ENCODE measurements at regions not wholly inside any gene's neighbourhood (a gene's known extent, or its start where the extent isn't known, plus 50 kb on each side); places are given as distances from the start of the nearest gene placed in this dataset.

DNA sequence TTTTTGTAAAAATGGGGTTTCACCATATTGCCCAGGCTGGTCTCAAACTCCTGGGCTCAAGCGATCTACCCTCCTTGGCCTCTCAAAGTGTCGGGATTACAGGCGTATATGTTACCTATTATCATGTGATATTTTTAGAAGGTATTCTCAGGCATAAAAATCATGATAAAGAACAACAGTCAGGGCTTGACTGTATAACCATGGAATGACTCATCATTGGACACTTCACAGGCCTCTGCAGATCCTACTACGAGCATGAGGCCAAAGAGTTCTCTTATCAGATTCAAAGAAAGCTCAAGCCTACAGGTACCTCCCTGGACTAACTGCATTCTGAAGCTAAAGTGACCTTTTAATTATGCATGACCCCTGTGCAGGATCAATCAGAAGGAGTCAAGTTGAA lies 91.7 kb upstream of the PRICKLE2 start:
- DNase-seq (no peak), ATAC-seq (ENCODE audit: insufficient read depth, low read depth) (no peak)
- no peak overlapping the region for H2AFZ ChIP-seq (ENCODE audit: low read depth, low read length)
- no peaks in the 10 kb centered on the region for H3K9me3 ChIP-seq (ENCODE audit: insufficient read depth, low read length, severe bottlenecking)
- no peaks in the 10 kb centered on the region for H3K4me1 ChIP-seq (ENCODE audit: insufficient read depth, low read length)
- H3K4me3 ChIP-seq (ENCODE audit: low read depth in 1 of 2, low read length in 2 of 2): no peak overlapping the region
- no peak overlapping the region for H3K4me2 ChIP-seq (ENCODE audit: insufficient read depth, low read length)
- H3K27me3 ChIP-seq (ENCODE audit: insufficient read depth, low read length, poor library complexity): no peaks in the 10 kb centered on the region
- H4K20me1 ChIP-seq (ENCODE audit: insufficient read depth, low read length): no peaks in the 10 kb centered on the region
- H3K79me2 ChIP-seq (ENCODE audit: insufficient read depth, low read length): no peaks in the 10 kb centered on the region
- no peak overlapping the region for H3K27ac ChIP-seq (ENCODE audit: low read length)
- TF ChIP-seq EZH2 (IDR thresholded peaks at IDR 0.05; ENCODE audit: borderline replicate concordance, low read depth, low read length, severe bottlenecking) (no peak), CTCF (IDR thresholded peaks at IDR 0.05; ENCODE audit: borderline replicate concordance, extremely low read depth, low read length, poor library complexity, severe bottlenecking) (no peak)
- H3K9ac ChIP-seq (ENCODE audit: low read depth, low read length): no peak overlapping the region
- no peaks in the 10 kb centered on the region for H3K36me3 ChIP-seq (ENCODE audit: insufficient read depth, low read length)

- H3K9me3 ChIP-seq (ENCODE audit: insufficient read depth, low read length, severe bottlenecking): no peaks in the 10 kb centered on the region
- no peak overlapping the region for H3K9ac ChIP-seq (ENCODE audit: low read depth, low read length)
- H4K20me1 ChIP-seq (ENCODE audit: insufficient read depth, low read length): no peaks in the 10 kb centered on the region
- no peak overlapping the region for H2AFZ ChIP-seq (ENCODE audit: low read depth, low read length)
- ATAC-seq (ENCODE audit: insufficient read depth, low read depth): no peak
- DNase-seq: no peak
- no peak overlapping the region for H3K27ac ChIP-seq (ENCODE audit: low read length)
- TF ChIP-seq CTCF (IDR thresholded peaks at IDR 0.05; ENCODE audit: borderline replicate concordance, extremely low read depth, low read length, poor library complexity, severe bottlenecking): no peak
- no peak for TF ChIP-seq EZH2 (IDR thresholded peaks at IDR 0.05; ENCODE audit: borderline replicate concordance, low read depth, low read length, severe bottlenecking)
- H3K79me2 ChIP-seq (ENCODE audit: insufficient read depth, low read length): no peaks in the 10 kb centered on the region
- H3K27me3 ChIP-seq (ENCODE audit: insufficient read depth, low read length, poor library complexity): no peaks in the 10 kb centered on the region
- no peak overlapping the region for H3K4me2 ChIP-seq (ENCODE audit: insufficient read depth, low read length)
- H3K4me1 ChIP-seq (ENCODE audit: insufficient read depth, low read length): no peaks in the 10 kb centered on the region
- H3K4me3 ChIP-seq (ENCODE audit: low read depth in 1 of 2, low read length in 2 of 2): no peak overlapping the region
- no peaks in the 10 kb centered on the region for H3K36me3 ChIP-seq (ENCODE audit: insufficient read depth, low read length)
Observed at GRCh38 chr3:64311424-64312061, 86.3 kb upstream of the PRICKLE2 start.

DNA sequence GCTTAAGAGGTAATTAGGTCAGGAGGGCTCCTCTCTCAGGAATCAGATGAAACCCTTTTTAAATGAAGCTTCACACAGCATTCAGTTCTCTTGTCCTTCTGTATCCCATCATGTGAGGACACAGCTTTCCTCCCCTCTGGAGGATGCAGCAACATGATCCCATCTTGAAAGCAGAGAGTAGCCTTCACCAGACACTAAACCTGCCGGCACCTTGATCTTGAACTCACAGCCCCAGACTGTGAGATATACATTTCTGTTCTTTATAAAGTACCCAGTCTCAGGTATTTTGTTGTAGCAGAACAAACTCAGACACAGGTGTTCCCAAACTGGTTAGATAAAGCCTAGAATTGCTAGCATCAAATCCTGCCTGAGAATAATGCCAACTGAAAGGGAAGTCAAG lies 83.7 kb upstream of the PRICKLE2 start:
- no peak overlapping the region for H3K9ac ChIP-seq (ENCODE audit: low read depth, low read length)
- no peak overlapping the region for H3K27ac ChIP-seq (ENCODE audit: low read length)
- H3K4me1 ChIP-seq (ENCODE audit: insufficient read depth, low read length): no peaks in the 10 kb centered on the region
- DNase-seq: no peak
- no peaks in the 10 kb centered on the region for H3K79me2 ChIP-seq (ENCODE audit: insufficient read depth, low read length)
- no peak overlapping the region for H3K4me3 ChIP-seq (ENCODE audit: low read depth in 1 of 2, low read length in 2 of 2)
- ATAC-seq (ENCODE audit: insufficient read depth, low read depth): no peak
- TF ChIP-seq EZH2 (IDR thresholded peaks at IDR 0.05; ENCODE audit: borderline replicate concordance, low read depth, low read length, severe bottlenecking) (no peak), CTCF (IDR thresholded peaks at IDR 0.05; ENCODE audit: borderline replicate concordance, extremely low read depth, low read length, poor library complexity, severe bottlenecking) (no peak)
- H3K9me3 ChIP-seq (ENCODE audit: insufficient read depth, low read length, severe bottlenecking): no peaks in the 10 kb centered on the region
- no peak overlapping the region for H3K4me2 ChIP-seq (ENCODE audit: insufficient read depth, low read length)
- no peaks in the 10 kb centered on the region for H3K36me3 ChIP-seq (ENCODE audit: insufficient read depth, low read length)
- no peak overlapping the region for H2AFZ ChIP-seq (ENCODE audit: low read depth, low read length)
- H4K20me1 ChIP-seq (ENCODE audit: insufficient read depth, low read length): no peaks in the 10 kb centered on the region
- no peaks in the 10 kb centered on the region for H3K27me3 ChIP-seq (ENCODE audit: insufficient read depth, low read length, poor library complexity)
